Heart left ventricle (tissue), 16 donors: ENCODE measurements at regions not wholly inside any gene's neighbourhood (a gene's known extent, or its start where the extent isn't known, plus 50 kb on each side); places are given as distances from the start of the nearest gene placed in this dataset.

Source experiments
- ATAC-seq, 4 donors: fragments of 200-7000 bp; cut with Tn5 transposase; one replicate each; pipeline ENCODE4 v1.9.1; 2020 to 2022; ENCODE audit warnings: moderate library complexity in 4 of 4, mild to moderate bottlenecking in 3 of 4, moderate number of reproducible peaks in 1 of 4
- DNase-seq, 5 donors: peaks; one replicate each; pipeline ENCODE4 v3.0.0-alpha.2; 2020
- H3K27ac ChIP-seq, 12 donors: fragments of 200-600 bp; sonication (generic) in 4 of 12; one replicate each; pipeline versions ENCODE4 v1.5.0 to v1.8.0; 2016 to 2022; ENCODE audit warnings: mild to moderate bottlenecking in 2 of 12
- H3K27me3 ChIP-seq, 9 donors: fragments of 200-600 bp; sonication (generic) in 2 of 9; one replicate each; pipeline versions ENCODE4 v1.5.1 to v1.8.0; 2016 to 2022; ENCODE audit warnings: mild to moderate bottlenecking in 3 of 9
- H3K36me3 ChIP-seq, 9 donors: fragments of 200-600 bp; sonication (generic) in 2 of 9; one replicate each; pipeline versions ENCODE4 v1.5.0 to v1.8.0; 2018 to 2022; ENCODE audit warnings: mild to moderate bottlenecking in 2 of 9
- H3K4me1 ChIP-seq, 12 donors: fragments of 200-600 bp; sonication (generic) in 4 of 12; one replicate each; pipeline versions ENCODE4 v1.5.0 to v1.8.0; 2016 to 2022; ENCODE audit warnings: mild to moderate bottlenecking in 3 of 12
- H3K4me3 ChIP-seq, 12 donors: fragments of 200-600 bp; sonication (generic) in 4 of 12; one replicate each; pipeline versions ENCODE4 v1.5.0 to v1.8.0; 2017 to 2022; ENCODE audit warnings: mild to moderate bottlenecking in 9 of 12, moderate library complexity in 4 of 12
- H3K9me3 ChIP-seq, 12 donors: fragments of 200-600 bp; sonication (generic) in 4 of 12; one replicate each; pipeline versions ENCODE4 v1.5.0 to v1.8.0; 2016 to 2022; ENCODE audit warnings: mild to moderate bottlenecking in 1 of 12
- POLR2A ChIP-seq, 2 donors: fragments of 450-650 bp; IDR thresholded peaks; one replicate each; pipeline ENCODE4 v1.6.1; 2017; ENCODE audit warnings: antibody characterized with exemption in 2 of 2, mild to moderate bottlenecking in 2 of 2, moderate library complexity in 2 of 2
- WGBS, 4 donors: extraction: QIAGEN DNeasy Blood & Tissue Kit in 2 of 4; methylation state at CpG; one replicate each; pipeline versions ENCODE4 v1.1.5 to v1.1.7; 2013 to 2018; 5-methylcytosine and 5-hydroxymethylcytosine counted together
- intact Hi-C, 10 donors: fragments of 100-400 bp; cut with DNase I; formaldehyde crosslinking; loops; one replicate each; pipeline versions ENCODE4 v1.11.1 to v1.14.2; 2022
- TF ChIP-seq, protein P1 (sequence below), 12 donors: fragments of 200-600 bp; sonication (generic) in 4 of 12; IDR thresholded peaks; one replicate each; pipeline versions ENCODE4 v1.5.0 to v1.8.0; 2018 to 2022; ENCODE audit warnings: antibody characterized with exemption in 12 of 12, mild to moderate bottlenecking in 5 of 12
- donor health status: ischemic (EF 13 %, LVEDD 7.1; RV severe dilation, severe dysfunction).
- donor health status: healthy with polysubstance abuse.
- donor health status: DM: no; HTN: yes; CAD: no.
- donor health status: DM: no; HTN: no; CAD: no.
- donor health status: ischemic (EF 25% LVEDD 6.9; RV normal size, moderate dysfunction).
- donor health status: ischemic (EF 25% LVEDD 5.7; RV mildly dilated, moderate dysfunction).
- donor health status: healthy.
- donor health status: DM: yes; HTN: yes; CAD: no.
- donor health status: ischemic (EF 35%, LVEDD 5.7; RV mildly dilated, moderate dysfunction).
- donor health status: nonischemic (EF 11% LVEDD 7.7; RV severe dilation, severe dysfunction).
- donor health status: DM: yes; HTN: yes; CAD: no.
- donor health status: PGD.
- donor health status: ischemic (EF 29% LVEDD 5.4; RV normal size, mild dysfunction).
- donor health status: nonischemic (EF 23%, LVEDD 6.1; RV moderate dilation, normal function).

DNA sequence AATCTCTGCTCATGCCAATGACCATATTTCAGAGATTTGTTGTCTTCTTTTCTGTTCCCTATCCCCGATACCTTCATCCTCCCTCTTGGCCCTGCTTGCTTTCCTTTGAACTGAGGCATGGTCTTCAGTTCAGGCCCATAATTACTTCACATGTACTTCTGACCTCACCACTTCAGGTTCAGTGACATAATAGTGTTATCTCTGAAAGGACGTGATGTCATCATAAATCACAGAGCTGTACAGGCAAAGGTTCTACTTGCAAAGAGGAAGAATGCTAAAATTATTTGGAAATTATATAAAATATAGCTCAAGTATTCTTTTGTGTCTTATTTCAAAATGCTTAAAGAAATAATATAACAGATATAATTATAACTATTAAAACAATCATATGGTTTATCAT, 230.3 kb upstream of the ESRRG start:
- peaks cover 0 to 4% (median 0%) of the 10 kb centered on the region in 12 donors for H3K4me1 ChIP-seq
- no peaks in the 10 kb centered on the region for H3K27me3 ChIP-seq
- peaks cover 0 to 14% (median 0%) of the 10 kb centered on the region in 12 donors for H3K9me3 ChIP-seq
- 74 to 90% (median 82%) methylated on average over 2 of the region's 2 CpGs for WGBS, 4 donors
- intact Hi-C loops = no loop called here
- H3K36me3 ChIP-seq = no peaks in the 10 kb centered on the region
- no peak for ATAC-seq
- no peak for TF ChIP-seq POLR2A (IDR thresholded peaks at IDR 0.05)
- TF ChIP-seq, protein P1, sequence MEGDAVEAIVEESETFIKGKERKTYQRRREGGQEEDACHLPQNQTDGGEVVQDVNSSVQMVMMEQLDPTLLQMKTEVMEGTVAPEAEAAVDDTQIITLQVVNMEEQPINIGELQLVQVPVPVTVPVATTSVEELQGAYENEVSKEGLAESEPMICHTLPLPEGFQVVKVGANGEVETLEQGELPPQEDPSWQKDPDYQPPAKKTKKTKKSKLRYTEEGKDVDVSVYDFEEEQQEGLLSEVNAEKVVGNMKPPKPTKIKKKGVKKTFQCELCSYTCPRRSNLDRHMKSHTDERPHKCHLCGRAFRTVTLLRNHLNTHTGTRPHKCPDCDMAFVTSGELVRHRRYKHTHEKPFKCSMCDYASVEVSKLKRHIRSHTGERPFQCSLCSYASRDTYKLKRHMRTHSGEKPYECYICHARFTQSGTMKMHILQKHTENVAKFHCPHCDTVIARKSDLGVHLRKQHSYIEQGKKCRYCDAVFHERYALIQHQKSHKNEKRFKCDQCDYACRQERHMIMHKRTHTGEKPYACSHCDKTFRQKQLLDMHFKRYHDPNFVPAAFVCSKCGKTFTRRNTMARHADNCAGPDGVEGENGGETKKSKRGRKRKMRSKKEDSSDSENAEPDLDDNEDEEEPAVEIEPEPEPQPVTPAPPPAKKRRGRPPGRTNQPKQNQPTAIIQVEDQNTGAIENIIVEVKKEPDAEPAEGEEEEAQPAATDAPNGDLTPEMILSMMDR (IDR thresholded peaks at IDR 0.05) = no peak
- no peak overlapping the region for H3K4me3 ChIP-seq
- H3K27ac ChIP-seq = no peak overlapping the region
- DNase-seq = no peak

DNA sequence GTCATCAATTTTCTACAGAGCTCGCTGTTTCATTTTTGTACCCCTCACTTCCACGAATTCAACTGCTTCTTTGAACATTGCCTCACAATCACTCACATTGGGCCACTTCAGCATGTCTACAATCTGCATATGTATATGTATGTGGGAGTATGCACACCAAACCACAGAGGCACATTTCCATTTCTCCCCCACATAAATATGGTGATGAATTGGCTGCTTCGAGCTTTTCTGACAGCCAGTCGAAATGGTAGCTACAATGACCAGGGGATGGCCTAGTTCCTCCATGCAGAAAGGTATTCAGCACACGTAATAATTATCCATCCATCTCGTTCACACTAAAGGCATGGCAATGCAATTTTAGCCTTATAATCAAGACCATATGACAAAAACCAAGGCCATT, 229.6 kb upstream of the ESRRG start:
- TF ChIP-seq, protein P1 (IDR thresholded peaks at IDR 0.05) = no peak
- no peak for TF ChIP-seq POLR2A (IDR thresholded peaks at IDR 0.05)
- 81 to 88% (median 83%) methylated on average over 6 of the region's 6 CpGs for WGBS, 4 donors
- H3K4me1 ChIP-seq = no peaks in the 10 kb centered on the region
- no peaks in the 10 kb centered on the region for H3K27me3 ChIP-seq
- ATAC-seq = no peak
- no peak for DNase-seq
- intact Hi-C loops = no loop called here
- H3K36me3 ChIP-seq = no peaks in the 10 kb centered on the region
- H3K27ac ChIP-seq = no peak overlapping the region
- H3K9me3 ChIP-seq = peaks cover 0 to 14% (median 0%) of the 10 kb centered on the region in 12 donors
- H3K4me3 ChIP-seq = no peak overlapping the region

DNA sequence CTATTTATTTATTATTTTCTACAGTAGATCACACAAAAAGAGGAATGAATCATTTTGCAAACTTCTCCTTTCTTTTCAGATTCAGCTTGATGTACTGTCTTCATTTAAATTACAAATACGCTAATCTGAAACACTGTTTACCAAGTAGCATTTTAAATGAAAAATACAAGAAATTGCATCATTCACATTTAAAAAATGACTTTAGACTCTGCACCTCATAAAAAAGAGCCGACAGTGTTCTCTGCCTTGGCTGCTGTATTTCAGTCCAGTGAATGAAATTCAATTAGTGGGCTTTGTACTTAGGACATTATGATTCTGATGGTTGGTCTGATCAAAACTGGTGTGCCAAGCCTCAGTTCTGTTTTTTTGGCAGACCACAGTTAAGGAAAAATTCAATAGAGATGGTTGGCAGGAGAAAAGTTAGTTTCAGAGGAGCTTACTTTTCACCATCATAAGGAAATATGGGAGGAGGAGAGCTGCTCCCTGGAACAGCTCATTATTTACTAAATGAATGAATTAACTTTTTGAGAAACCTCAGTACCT, 222.4 kb upstream of the ESRRG start:
- intact Hi-C loops = no loop called here
- WGBS, 4 donors = 78 to 87% (median 83%) methylated on average over 2 of the region's 2 CpGs
- no peaks in the 10 kb centered on the region for H3K27me3 ChIP-seq

GRCh38 chr1:216944864-216945510, 221.8 kb upstream of the ESRRG start:
- WGBS, 4 donors = 71 to 80% (median 78%) methylated on average over 4 of the region's 4 CpGs
- no peaks in the 10 kb centered on the region for H3K27me3 ChIP-seq

More for the DNA sequence above, 222.4 kb upstream of the ESRRG start:
- Histone ChIP-seq H3K9me3 (no peaks in the 10 kb centered on the region), H3K4me1 (no peaks in the 10 kb centered on the region), H3K4me3 (no peak overlapping the region), H3K27ac (no peak overlapping the region), H3K36me3 (no peaks in the 10 kb centered on the region)
- DNase-seq (no peak), ATAC-seq (no peak)
- TF ChIP-seq, protein P1 (IDR thresholded peaks at IDR 0.05) = no peak
- no peak for TF ChIP-seq POLR2A (IDR thresholded peaks at IDR 0.05)

More at GRCh38 chr1:216944864-216945510, 221.8 kb upstream of the ESRRG start:
- H3K4me3 ChIP-seq = no peak overlapping the region
- intact Hi-C loops = no loop called here
- H3K36me3 ChIP-seq = no peaks in the 10 kb centered on the region
- ATAC-seq (no peak), DNase-seq (no peak)
- H3K4me1 ChIP-seq = no peaks in the 10 kb centered on the region
- H3K9me3 ChIP-seq = no peaks in the 10 kb centered on the region
- TF ChIP-seq, protein P1 (IDR thresholded peaks at IDR 0.05) = no peak
- no peak for TF ChIP-seq POLR2A (IDR thresholded peaks at IDR 0.05)
- no peak overlapping the region for H3K27ac ChIP-seq
